ENCODE measurements at regions not wholly inside any gene's neighbourhood (a gene's known extent, or its start where the extent isn't known, plus 50 kb on each side); places are given as distances from the start of the nearest gene placed in this dataset.
"Not testable (repeated sequence)": the region's sequence is repeated elsewhere in the genome, so short reads cannot be mapped to it uniquely, and the experiment has no call there.

DNA sequence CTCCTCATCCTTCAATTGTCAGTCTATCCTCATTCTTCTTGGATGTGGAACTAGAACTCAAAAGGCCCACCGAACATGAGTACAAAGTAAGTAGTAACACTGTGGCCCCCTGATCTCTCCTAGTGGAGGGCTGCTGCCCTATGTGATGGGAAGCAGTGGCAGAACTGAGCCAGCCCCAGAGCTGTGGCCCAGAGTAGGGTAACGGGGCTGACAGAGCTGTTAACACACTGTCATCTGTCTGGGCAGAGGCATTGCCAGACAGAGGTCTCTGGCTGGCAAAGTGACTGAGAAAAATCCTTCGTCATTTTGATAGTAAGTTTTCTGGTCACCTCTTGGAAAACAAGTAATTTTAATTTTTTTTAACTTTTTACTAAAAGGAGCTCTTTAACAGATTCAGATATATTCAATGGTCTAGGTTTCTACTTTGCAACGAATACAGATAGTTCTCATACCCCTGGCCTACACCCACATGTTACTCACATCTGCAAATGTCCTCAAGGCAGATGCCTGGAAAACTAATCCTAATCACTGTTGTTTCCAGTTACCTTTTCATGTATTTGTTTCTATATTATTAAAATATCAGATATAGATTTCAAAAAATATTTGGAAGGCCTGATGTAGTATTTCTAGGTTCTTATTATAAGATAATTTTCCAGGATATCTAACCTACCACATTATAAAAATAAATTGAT lies 588.7 kb downstream of the CPS1 start:
- DNase-seq: no peak

GRCh38 chr2:211149731-211150130 lies 593.3 kb downstream of the CPS1 start:
- no peak for DNase-seq

- no peak for DNase-seq
Observed at GRCh38 chr2:211157211-211157610, 600.8 kb downstream of the CPS1 start.

DNA sequence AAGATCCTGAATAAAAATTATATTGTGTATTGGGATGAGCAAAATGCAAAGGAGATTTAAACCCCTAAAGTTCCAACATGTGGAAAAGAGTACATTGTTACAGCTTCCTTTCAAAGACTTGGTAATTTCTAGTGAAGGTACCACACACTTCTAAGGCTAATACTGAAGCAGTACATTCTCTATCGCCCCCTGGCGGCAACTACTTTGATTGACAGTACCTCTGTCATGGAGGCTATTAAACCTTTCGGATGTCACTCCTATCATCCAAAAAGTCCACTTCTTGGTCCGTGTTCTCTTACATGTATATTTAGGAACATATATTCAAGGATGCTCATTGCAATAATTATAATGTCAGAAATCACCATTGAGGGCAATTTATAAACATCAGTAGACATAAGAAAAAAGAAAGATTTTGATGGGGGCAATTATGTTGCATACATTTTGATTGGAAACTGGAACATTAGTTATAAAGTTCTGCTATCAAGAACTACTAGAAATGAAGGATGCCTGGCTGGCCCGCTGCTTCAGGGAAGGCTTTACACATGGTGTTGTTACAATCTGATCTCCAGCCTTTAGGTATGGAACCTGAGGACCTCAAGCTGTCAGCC lies 601.6 kb downstream of the CPS1 start:
- peak; percentile 17 for DNase-seq

DNA sequence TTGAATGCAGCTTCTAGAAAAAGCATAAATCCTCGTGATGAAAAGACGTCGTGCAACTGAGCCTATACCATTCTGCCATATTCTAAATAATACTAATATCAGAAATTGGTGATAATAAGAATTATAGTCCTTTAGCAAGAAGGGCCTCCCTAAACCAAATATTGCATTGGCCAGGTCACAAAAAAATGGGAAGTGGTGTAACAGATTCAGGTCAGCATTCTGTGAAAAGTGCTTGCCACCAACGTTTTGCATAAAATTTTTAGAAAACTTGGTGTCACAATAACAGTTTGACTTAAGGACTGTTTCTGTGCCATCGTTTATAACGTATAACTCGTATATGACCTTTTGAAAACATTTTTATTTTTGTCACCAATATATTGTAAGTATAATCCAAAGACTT lies 603.6 kb downstream of the CPS1 start:
- no peak for DNase-seq

GRCh38 chr2:211161236-211161635 lies 604.8 kb downstream of the CPS1 start:
- no peak for DNase-seq

GRCh38 chr2:211162911-211163310 lies 606.5 kb downstream of the CPS1 start:
- no peak for DNase-seq

DNA sequence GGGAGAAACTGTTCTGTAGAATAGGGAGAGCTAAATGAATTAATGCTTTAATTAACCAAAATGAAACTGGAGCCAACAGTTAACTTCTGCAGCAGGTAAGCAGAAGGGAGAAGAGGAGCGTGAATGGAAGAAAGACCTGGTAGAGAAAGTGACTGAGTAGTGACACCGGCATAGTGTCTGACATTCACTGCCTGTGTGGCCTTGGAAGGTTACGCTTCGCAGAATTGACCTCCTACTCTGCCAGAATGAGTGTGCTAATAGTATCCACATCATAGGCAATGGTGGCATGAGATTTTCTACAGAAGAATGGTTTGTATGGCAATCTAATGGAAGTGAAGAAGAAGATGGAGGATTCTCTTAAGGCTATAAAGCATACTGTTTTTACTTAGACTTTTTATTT lies 614.4 kb downstream of the CPS1 start:
- no peak for DNase-seq

- no peak for DNase-seq
Observed at GRCh38 chr2:211174021-211174420, 617.6 kb downstream of the CPS1 start.

DNA sequence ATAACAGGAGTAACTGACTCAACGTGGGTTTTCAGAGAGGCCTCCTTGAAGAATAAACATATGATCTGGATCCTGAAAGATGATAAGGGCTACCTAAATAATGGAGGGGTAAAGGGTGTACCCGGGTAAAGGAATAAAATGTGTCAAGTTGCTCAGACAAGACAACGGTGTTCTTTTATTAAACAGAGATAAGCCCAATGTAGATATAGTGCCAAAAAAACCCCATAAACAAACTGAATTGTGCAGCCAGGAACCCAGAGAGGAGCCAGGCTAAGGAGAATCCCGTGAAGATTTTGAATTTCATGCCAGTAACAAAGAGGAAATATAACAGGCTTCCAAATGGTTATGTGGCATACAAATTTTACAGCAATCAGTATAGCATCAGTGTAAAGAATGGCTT lies 618.2 kb downstream of the CPS1 start:
- no peak for DNase-seq

DNA sequence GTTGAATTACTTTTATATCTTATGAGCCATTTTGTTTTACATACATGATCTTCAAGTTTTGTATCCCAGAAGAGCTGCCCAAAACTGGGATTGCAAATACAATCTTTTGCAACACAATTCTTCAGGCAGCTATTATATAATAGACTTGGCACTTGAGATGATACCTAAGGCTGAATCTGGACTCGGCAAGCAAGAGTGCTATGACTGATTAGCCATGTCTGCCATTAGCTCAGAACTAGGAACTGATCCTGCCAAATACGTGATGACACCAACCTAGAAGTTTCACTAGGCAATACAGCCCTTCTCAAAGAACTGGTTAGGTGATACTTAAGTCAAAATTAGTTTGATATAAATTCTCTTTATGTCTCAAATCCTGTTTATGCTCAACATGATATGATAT lies 619.6 kb downstream of the CPS1 start:
- DNase-seq: no peak

DNA sequence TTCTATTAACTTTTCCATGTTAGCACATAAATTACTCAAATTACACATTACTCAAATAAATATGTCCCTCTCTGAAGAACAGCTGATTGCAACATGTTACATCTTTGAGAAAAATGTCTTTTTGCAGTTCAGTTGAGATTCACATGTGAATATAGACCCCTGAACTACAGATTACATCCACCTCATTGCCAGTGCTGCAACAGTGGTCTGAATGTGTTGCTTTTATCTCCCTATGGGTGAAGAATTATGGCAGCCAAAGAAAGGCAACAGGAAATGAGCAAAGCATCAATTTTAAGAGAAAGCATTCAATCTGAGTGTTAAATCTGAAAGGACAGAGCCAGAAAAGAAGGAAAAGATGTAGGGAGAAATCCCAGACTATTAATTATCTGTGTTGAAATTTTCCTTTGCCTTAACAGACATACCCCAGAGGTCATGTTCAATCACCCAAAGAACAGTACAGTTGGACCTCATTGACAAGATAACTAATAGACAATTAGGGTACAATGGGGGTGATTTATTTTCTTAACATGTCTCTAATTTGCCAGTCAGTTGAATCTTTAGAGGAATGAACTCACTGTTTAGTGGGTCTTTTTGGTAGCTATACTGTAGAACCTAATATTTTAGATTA lies 620.2 kb downstream of the CPS1 start:
- no peak for DNase-seq

DNA sequence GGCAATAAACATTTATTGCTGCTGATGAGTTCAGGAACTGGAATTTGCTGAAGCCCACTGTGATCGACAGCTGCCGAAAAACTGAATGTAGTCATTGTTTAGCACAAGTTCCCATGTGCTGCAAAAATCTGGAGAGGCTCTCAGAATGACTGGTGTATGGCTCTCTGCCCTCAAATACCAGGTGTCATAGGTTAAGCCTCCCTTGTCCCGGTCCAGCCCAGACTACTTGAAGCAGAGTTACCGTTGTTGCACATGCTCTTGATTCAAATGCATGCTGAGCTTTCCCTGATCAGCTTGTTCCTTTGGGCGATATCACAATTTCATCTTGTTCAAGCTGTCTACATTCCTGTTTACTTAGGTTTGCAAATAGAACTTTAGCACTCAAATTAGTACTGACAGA lies 625.2 kb downstream of the CPS1 start:
- no peak for DNase-seq

DNA sequence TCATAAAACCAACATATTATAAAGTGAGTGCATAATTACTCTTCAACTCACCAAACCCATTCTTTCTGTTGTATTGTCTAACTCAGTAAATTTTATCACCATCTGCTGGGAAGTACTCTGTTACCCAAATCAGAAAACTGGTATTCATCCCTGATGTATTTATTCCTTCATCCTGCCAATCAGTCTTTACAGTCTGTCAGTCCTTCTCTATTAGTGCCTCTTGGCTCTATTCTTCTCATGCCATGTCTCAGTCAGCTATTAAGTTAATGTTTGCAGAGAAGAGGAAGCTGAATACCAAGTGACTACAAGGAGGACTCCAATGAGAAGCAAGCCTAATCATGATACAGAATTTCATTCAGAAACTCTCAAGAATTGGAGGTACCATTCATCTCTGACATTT lies 631.2 kb downstream of the CPS1 start:
- no peak for DNase-seq

DNA sequence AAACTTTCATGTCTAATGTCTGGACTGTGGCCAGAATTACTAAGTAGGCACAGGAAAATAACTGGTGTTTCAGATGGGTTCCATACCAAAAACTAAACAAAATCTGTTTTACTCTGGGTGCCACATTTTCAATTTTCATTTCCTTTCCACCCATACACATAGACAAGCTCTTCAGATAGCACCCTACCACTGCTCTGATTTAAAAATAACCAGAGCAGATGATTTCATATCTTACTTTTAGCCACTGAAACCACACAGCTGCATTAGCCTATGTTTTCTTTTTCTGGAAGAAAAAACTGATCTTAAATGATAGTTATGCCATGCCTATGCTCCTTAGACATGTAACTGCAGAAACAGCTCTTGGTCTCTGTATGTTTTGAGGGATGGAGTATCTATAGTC lies 647.6 kb downstream of the CPS1 start:
- no peak for DNase-seq

- no peak for DNase-seq
Observed at GRCh38 chr2:211204456-211204855, 648.1 kb downstream of the CPS1 start.

DNA sequence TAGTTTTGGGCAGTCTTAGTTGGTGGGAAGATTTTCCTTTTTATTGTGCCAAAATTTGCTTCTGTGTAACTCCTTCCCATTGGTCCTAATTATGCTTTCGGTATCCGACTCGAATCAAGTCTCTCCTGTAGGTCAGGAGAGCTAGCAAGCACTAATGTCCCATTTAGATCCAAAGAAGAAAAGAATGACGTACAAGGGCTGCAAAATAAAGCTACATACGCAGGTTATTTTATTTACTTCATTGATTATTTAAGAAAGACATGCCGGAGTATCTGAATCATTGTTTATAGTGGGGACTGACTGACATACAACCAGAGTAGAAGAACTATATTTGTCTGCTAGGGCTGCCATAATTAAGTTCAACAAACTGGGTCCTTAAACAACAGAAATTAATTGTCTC lies 648.5 kb downstream of the CPS1 start:
- DNase-seq: no peak

- no peak for DNase-seq
Observed at GRCh38 chr2:211205358-211205757, 649.0 kb downstream of the CPS1 start.

GRCh38 chr2:211205836-211206235 lies 649.4 kb downstream of the CPS1 start:
- no peak for DNase-seq

GRCh38 chr2:211216221-211216620 lies 659.8 kb downstream of the CPS1 start:
- no peak for DNase-seq

GRCh38 chr2:211219548-211219947 lies 663.1 kb downstream of the CPS1 start:
- not testable (repeated sequence) for DNase-seq

- DNase-seq: no peak
Observed at GRCh38 chr2:211225784-211226183, 669.4 kb downstream of the CPS1 start.

DNA sequence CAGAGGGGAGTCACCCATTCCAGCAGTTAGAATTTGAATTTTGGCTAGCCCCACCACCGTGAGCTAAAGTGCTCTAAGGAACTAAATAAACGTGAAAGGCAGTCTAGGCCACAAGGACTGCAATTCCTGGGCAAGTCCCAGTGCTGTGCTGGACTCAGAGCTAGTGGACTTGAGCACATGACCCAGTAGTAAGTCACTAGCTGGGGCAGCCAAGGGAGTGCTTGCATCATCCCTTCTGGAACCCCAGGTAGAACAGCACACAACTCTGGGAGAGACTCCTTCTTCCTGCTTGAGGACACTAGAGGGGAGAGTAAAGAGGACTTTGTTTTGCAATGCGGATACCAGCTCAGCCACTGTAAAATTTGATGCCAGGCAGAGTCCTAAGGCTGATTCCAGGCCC lies 672.2 kb downstream of the CPS1 start:
- DNase-seq: no peak

All from occipital lobe (tissue), 1 donor.